CD4-positive, alpha-beta T cell treated with Interleukin-17A for 4 hours (primary cell): ENCODE measurements at regions not wholly inside any gene's neighbourhood (a gene's known extent, or its start where the extent isn't known, plus 50 kb on each side); places are given as distances from the start of the nearest gene placed in this dataset.

Source experiments
- DNase-seq: peaks from one replicate; pipeline ENCODE4 v3.0.0-alpha.2; 2020; ENCODE audit warnings: mixed read lengths

- DNase-seq: no peak
These were observed 421.7 kb downstream of the TUSC7 start for GRCh38 chr3:117131259-117131658.

DNA sequence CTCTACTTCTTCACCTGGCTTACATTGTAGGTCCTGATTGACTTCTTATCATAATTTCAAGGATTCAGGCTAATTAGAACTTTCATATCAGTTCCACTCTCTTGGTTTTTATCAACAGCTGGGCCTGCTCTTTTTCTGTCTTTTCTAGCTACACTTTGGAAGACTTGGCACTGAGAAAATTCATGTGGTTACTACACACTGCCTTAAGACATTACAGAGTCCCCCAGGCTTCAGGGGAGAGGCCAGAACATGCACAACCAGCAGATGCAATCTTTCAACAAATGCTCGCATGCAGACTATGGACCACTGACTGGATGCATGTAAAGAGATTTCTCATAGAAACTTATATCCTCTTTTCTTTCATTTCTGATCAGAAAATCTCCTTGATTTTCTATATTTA, 423.5 kb downstream of the TUSC7 start:
- DNase-seq: no peak

- no peak for DNase-seq
These were observed 425.6 kb downstream of the TUSC7 start for GRCh38 chr3:117135207-117135606.

DNA sequence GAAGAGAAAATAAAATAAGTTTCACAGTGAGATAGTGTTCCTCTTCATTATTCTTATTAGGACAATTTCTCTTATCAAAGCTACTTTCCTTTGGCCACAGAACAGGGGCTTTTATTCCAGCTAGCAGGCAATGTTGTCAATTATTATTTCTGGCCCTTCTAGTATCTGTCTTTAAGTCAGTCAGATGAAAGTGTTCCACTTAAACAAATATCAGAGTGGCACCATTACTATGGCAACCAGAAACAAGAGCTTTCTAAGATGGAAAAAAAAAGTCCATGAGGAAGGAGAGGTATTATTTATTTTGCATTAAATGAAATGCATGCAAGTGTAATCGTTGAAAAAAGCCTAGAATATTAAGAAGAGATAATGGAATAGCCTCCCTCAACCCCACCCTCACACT, 426.4 kb downstream of the TUSC7 start:
- no peak for DNase-seq

DNA sequence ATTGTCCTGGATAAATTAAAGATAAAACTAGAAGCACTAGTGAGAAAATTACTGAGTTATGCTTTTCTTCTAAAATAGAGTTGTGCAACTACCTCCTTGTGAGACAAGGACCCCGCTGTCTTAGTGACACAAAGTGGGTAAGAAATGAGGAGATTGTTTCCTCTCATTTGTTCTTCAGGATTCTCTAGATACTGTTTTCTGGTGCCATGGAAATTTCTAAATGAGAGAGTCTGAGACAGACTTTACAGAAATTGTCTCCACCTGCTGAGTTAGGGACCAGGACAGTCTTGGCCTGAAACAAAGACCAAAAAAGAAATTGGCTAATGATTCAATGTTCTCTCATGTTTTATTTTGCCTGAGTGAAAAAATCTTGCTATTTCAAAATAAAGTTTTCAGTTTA, 427.5 kb downstream of the TUSC7 start:
- no peak for DNase-seq

- DNase-seq: no peak
These were observed 430.1 kb downstream of the TUSC7 start for GRCh38 chr3:117139681-117140080.

DNA sequence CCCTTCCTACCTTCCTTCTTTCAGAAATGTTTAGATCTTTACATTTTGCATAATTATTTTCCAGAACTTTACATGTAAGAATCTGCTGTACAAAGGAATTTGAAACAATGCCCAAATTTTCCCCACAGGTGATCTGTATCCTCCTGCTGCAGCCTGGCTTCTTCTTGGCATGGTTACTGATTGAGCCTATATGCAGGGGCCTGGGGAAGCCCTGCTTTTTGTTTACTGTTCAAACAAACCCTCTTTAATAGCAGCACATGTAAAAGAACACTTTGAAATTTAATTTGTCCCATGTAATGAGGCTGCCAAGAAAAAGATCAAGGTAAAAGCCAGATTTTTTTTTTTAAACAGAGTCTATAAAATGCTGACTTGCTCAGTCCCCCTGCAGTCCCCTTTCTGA, 432.2 kb downstream of the TUSC7 start:
- no peak for DNase-seq

DNA sequence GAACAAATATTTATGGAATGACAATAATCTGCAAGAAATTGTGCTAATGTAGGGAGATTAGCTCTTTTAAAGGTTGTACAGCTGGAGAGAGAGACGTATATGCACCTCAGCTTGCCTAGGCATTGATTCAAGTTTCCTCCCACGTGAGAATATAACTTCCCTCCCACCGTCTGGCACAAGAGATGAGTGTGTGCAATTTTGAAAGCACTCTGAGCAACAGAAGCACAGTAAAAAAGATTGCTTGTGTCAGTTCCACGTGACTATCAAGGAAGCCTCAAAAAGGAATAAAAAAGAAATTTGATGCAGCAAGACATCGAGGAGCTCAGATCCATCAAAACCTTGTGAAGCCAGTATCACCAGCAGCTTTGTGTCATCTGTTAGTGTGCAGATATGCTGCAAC, 435.3 kb downstream of the TUSC7 start:
- no peak for DNase-seq

DNA sequence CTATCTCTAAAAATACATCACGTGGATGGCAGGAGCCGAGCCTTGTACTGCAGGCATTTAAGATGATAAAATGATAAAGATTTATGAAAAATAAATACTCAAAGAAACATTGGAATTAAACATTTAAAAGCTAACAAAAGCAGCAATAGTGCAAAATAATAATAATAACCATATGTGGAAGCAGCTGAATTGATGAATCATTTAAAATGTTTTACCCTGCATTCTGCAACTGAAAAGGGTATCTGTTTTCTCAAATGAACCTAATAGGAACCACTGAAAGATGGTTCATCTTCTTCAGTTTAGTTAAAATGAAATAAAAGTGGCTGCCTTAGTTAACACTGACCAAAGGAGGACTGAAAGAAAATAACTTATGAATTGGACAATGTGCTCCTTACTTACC, 436.1 kb downstream of the TUSC7 start:
- DNase-seq: no peak

- no peak for DNase-seq
These were observed 437.0 kb downstream of the TUSC7 start for GRCh38 chr3:117146571-117146970.

DNA sequence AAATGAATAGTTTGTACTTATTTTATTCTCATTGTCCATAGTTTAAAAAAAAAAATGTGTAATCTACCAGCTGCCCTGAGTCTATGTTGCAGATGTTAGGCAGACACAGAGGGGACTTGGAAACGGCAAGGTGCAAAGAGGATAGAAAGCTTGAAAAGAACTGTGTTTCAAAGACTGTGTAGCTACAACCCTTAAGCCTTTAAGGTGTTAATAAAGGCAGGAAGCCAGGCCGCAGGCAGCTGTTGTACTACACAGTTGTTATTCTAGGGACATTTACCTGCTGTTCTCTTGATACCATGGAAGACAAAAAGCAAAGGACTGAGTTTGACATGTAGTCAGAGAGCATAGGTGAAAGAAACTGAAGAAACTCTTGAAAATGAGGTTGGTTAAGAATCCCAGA, 440.0 kb downstream of the TUSC7 start:
- DNase-seq: no peak

DNA sequence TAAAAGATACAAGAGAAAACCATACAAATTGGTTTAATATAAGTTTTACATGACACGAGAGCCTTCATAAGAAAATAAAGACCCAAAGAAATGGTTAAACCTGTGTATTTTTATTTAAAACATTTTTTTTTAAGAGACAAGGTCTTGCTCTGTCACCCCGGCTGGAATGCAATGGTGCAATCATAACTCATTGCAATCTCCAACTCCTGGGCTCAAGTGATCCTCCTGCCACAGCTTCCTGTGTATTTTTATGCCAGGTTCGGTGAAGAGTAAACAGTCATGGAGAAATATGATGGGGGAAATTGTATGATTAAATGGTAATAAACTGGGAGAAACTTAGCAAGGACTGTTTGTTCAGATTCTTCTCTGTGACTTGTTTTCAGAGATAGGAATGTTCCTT, 441.0 kb downstream of the TUSC7 start:
- no peak for DNase-seq

- DNase-seq: no peak
These were observed 450.6 kb downstream of the TUSC7 start for GRCh38 chr3:117160176-117160575.

GRCh38 chr3:117161816-117162215, 452.2 kb downstream of the TUSC7 start:
- no peak for DNase-seq

DNA sequence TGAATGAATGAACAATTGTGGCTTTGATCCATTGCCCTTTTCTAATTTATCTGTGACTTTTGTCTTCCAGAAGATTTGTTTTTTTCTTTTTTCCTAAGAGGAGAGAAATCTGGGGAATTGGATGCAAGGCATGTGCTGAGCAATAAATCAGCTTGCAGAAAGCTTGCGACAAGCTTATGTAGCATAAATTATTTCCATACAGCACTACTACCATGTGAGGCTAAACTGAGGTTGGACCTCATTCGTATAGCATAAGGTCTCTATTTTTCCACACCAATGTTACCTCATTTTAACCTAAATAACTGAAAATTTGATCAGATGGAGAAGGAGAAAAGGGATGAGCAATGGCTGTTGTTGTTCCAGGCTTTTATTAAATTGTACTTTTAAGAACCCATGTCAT, 455.6 kb downstream of the TUSC7 start:
- DNase-seq: no peak

GRCh38 chr3:117165601-117166051, 456.0 kb downstream of the TUSC7 start:
- no peak for DNase-seq

GRCh38 chr3:117168896-117169295, 459.3 kb downstream of the TUSC7 start:
- DNase-seq: no peak

DNA sequence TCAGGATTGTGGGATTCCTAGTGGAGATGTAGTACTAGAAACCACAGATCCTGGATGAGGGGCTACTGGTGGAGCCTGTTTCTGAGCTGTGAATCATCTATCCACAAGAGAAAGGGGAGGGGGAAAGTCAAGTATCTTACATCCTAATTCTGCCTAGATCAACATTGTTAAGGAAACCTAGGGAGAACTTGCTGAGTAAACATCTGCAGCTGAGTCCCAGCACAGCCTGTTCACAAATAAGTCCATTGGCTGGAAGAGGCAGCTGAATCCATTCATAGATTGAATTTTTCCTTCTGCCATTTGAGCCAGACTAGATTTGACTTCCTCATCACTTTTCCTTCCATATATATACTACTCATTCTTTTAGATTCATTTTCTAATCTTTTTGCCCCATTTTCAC, 460.5 kb downstream of the TUSC7 start:
- no peak for DNase-seq

GRCh38 chr3:117171124-117171523, 461.5 kb downstream of the TUSC7 start:
- no peak for DNase-seq

GRCh38 chr3:117172426-117172825, 462.8 kb downstream of the TUSC7 start:
- DNase-seq: no peak

DNA sequence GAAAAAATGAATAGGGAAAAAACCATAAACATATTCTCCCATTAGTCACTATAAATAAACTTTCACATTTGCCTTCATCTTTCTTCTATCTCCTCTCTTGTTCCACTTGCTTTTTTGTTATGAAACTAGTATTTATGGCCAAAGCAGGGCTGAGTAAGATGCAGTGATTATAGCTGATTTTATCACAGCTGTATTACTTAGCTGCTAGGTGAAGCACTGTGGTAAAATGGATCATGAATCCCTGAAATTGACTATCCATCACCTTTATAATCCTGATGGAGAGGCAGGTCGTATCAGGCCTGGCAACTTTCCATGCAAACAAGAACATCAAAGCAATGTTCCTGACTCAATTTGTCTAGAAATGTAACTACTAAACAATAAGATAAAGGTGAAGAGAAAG, 471.6 kb downstream of the TUSC7 start:
- no peak for DNase-seq

DNA sequence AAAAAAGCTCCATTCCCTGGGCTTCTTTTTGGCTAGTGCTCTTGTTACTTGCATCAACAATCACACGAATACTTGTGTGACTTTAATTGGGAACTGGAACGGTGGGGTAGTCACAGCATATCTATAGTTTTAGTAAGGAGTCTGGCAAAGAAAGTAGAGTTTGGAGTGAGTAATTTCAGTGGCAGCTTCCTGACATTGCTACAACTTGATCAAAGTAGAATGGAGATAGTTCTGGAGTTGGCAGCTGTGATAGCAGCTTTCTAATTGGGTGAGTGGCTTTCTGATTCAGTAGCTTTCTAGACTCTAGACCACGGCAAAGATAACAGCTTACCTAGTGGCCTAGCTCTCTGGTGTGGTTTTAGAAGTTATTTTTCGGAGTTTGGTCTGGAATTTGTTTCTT, 475.0 kb downstream of the TUSC7 start:
- no peak for DNase-seq

DNA sequence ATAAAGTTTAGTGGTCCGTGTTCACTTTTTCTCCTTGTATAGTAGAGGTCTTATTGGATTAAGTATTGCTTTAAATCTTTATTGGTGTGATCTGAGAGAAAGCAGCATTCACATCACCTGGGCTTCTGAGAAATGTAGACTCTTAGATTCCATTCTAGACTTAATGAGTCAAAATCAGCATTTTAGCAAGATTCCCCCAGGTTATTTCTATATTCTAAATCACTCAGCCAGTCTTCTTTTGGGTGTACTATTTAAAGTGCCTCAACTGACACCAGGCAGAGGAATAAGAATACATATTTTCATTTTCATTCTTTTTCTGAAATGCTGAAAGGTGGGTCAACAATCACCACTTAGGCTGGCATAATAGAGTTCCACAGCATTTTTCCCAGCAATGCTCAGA, 481.7 kb downstream of the TUSC7 start:
- DNase-seq: no peak

DNA sequence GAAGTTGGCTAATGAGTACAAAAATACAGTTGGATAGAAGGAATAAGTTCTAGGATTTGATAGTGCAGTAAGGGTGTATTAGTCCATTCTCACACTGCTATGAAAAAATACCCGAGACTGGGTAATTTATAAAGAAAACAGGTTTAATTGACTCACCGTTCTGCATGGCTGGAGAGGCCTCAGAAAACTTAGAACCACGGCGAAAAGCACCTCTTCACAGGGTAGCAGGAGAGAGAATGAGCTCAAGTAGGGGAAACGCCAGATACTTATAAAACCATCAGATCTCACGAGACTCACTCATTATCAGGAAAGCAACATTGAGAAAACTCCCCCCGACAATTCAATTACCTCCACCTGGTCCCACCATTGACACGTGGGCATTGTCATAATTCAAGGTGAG, 483.3 kb downstream of the TUSC7 start:
- no peak for DNase-seq

GRCh38 chr3:117193390-117193789, 483.8 kb downstream of the TUSC7 start:
- no peak for DNase-seq

DNA sequence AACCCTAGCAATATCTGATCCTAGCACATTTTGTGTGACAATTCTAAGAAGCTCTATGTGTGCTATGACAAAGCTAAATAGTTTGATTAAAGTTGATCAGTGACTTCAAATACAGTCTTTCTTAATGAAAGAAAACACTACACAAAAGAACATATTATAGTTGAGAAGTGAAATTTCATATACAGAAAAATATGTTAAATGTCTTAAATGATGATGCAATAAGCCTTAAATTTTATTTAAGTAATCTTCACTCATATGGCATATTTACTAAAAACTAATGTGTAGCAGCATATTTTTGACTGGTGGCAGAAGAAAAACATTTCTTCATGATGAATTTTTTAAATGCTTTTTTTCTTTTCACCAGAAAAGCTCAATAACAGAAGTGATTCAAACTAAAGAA, 485.5 kb downstream of the TUSC7 start:
- no peak for DNase-seq
